Osteocyte (in vitro differentiated cells): ENCODE measurements at regions not wholly inside any gene's neighbourhood (a gene's known extent, or its start where the extent isn't known, plus 50 kb on each side); places are given as distances from the start of the nearest gene placed in this dataset.

ENCODE experiments used
- DNase-seq: peaks from one replicate; pipeline ENCODE4 v3.0.0; 2021; ENCODE audit warnings: mixed read lengths; ENCODE audit not compliant: unreplicated experiment; ENCODE audit errors: extremely low spot score
- H3K27ac Mint-ChIP-seq: one replicate; pipeline ENCODE4 v1.8.0; 2021; ENCODE audit warnings: mild to moderate bottlenecking, mixed read lengths; ENCODE audit not compliant: unreplicated experiment
- H3K27me3 Mint-ChIP-seq: one replicate; pipeline ENCODE4 v1.8.0; 2021; ENCODE audit warnings: mixed read lengths; ENCODE audit not compliant: unreplicated experiment
- H3K36me3 Mint-ChIP-seq: one replicate; pipeline ENCODE4 v1.8.0; 2021; ENCODE audit warnings: mixed read lengths; ENCODE audit not compliant: unreplicated experiment
- H3K4me1 Mint-ChIP-seq: one replicate; pipeline ENCODE4 v1.8.0; 2021; ENCODE audit warnings: mixed read lengths; ENCODE audit not compliant: unreplicated experiment
- H3K4me3 Mint-ChIP-seq: one replicate; pipeline ENCODE4 v1.8.0; 2021; ENCODE audit warnings: mild to moderate bottlenecking, moderate library complexity, mixed read lengths; ENCODE audit not compliant: unreplicated experiment
- H3K9me3 Mint-ChIP-seq: one replicate; pipeline ENCODE4 v1.8.0; 2021; ENCODE audit warnings: mixed read lengths; ENCODE audit not compliant: unreplicated experiment
- TF ChIP-seq, protein P1 (sequence below): fragments of 200-600 bp; sonication (generic); IDR thresholded peaks from 2 replicates; pipeline ENCODE4 v1.5.0; 2021; ENCODE audit warnings: antibody characterized with exemption, mild to moderate bottlenecking, moderate library complexity

- no peaks in the 10 kb centered on the region for H3K27me3 Mint-ChIP-seq
- TF ChIP-seq, protein P1, sequence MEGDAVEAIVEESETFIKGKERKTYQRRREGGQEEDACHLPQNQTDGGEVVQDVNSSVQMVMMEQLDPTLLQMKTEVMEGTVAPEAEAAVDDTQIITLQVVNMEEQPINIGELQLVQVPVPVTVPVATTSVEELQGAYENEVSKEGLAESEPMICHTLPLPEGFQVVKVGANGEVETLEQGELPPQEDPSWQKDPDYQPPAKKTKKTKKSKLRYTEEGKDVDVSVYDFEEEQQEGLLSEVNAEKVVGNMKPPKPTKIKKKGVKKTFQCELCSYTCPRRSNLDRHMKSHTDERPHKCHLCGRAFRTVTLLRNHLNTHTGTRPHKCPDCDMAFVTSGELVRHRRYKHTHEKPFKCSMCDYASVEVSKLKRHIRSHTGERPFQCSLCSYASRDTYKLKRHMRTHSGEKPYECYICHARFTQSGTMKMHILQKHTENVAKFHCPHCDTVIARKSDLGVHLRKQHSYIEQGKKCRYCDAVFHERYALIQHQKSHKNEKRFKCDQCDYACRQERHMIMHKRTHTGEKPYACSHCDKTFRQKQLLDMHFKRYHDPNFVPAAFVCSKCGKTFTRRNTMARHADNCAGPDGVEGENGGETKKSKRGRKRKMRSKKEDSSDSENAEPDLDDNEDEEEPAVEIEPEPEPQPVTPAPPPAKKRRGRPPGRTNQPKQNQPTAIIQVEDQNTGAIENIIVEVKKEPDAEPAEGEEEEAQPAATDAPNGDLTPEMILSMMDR, result no peak
- H3K36me3 Mint-ChIP-seq, result no peaks in the 10 kb centered on the region
- H3K4me1 Mint-ChIP-seq, result no peaks in the 10 kb centered on the region
- no peak overlapping the region for H3K4me3 Mint-ChIP-seq
- DNase-seq, result no peak
- H3K9me3 Mint-ChIP-seq, result no peaks in the 10 kb centered on the region
- H3K27ac Mint-ChIP-seq, result no peak overlapping the region
Measured at GRCh38 chr5:98994611-98995010, 65.8 kb upstream of the CHD1 start.

- peaks cover 3% of the 10 kb centered on the region for H3K27me3 Mint-ChIP-seq
- H3K36me3 Mint-ChIP-seq, result no peaks in the 10 kb centered on the region
- H3K27ac Mint-ChIP-seq, result no peak overlapping the region
- TF ChIP-seq, protein P1, result no peak
- no peak overlapping the region for H3K4me3 Mint-ChIP-seq
- H3K9me3 Mint-ChIP-seq, result no peaks in the 10 kb centered on the region
- DNase-seq, result no peak
- H3K4me1 Mint-ChIP-seq, result no peaks in the 10 kb centered on the region
Measured at GRCh38 chr5:98993512-98993911, 64.7 kb upstream of the CHD1 start.

GRCh38 chr5:98992552-98992951 is 63.7 kb upstream of the CHD1 start:
- H3K4me1 Mint-ChIP-seq, result no peaks in the 10 kb centered on the region
- no peak overlapping the region for H3K27ac Mint-ChIP-seq
- no peaks in the 10 kb centered on the region for H3K9me3 Mint-ChIP-seq

DNA sequence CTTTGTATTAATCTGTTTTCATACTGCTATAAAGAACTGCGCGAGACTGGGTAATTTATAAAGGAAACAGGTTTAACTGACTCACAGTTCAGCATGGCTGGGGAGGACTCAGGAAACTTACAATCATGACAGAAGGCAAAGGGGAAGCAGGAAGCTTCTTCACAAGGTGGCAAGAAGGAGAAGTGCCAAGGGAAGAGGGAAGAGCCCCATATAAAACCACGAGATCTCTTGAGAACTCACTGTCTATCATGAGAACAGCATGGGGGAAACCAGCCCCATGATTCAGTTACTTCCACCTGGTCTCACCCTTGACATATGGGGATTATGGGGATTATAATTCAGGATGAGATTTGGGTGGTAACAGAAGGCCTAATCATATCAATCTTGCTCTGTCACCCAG is 60.9 kb upstream of the CHD1 start:
- TF ChIP-seq, protein P1, result no peak
- Mint-ChIP-seq H3K27ac (no peak overlapping the region), H3K36me3 (no peaks in the 10 kb centered on the region), H3K4me3 (no peak overlapping the region), H3K9me3 (no peaks in the 10 kb centered on the region), H3K4me1 (no peaks in the 10 kb centered on the region), H3K27me3 (peaks cover 3% of the 10 kb centered on the region)
- DNase-seq, result no peak

More at GRCh38 chr5:98992552-98992951, 63.7 kb upstream of the CHD1 start:
- TF ChIP-seq, protein P1, result no peak
- peaks cover 3% of the 10 kb centered on the region for H3K27me3 Mint-ChIP-seq
- H3K36me3 Mint-ChIP-seq, result no peaks in the 10 kb centered on the region
- no peak overlapping the region for H3K4me3 Mint-ChIP-seq
- no peak for DNase-seq

DNA sequence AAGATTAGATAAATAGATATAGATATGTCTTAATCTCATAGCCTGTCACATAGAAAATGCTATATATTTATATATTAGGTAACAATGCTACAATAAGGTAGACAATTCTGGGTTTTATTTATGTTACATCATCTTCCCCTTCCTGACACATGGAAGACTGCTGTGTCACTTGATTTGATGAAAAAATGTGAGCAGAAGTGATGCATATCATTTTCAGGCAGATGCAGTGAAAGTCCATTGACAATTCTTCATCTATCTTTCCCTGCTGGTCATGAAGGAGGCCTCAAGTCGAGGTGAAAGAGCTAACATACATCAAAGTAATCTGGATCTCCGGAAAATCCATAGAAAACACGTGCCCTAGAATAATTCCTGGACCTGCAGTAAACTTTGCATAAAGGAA is 57.8 kb upstream of the CHD1 start:
- H3K4me1 Mint-ChIP-seq, result no peaks in the 10 kb centered on the region
- no peak for DNase-seq
- H3K9me3 Mint-ChIP-seq, result no peaks in the 10 kb centered on the region
- H3K4me3 Mint-ChIP-seq, result no peak overlapping the region
- peaks cover 3% of the 10 kb centered on the region for H3K27me3 Mint-ChIP-seq
- TF ChIP-seq, protein P1, result no peak
- no peak overlapping the region for H3K27ac Mint-ChIP-seq
- no peaks in the 10 kb centered on the region for H3K36me3 Mint-ChIP-seq
